Parathyroid adenoma (tissue), 2 donors: ENCODE measurements at regions not wholly inside any gene's neighbourhood (a gene's known extent, or its start where the extent isn't known, plus 50 kb on each side); places are given as distances from the start of the nearest gene placed in this dataset.

Experiments
- H2AFZ ChIP-seq: fragments of 300-600 bp; sonication (generic); one replicate; pipeline ENCODE4 v1.7.0; 2017; ENCODE audit warnings: antibody characterized with exemption, mild to moderate bottlenecking
- H3K27ac ChIP-seq: fragments of 300-600 bp; sonication (generic); one replicate; pipeline ENCODE4 v1.7.0; 2017
- H3K27me3 ChIP-seq: fragments of 300-600 bp; sonication (generic); one replicate; pipeline ENCODE4 v1.7.0; 2017; ENCODE audit warnings: low read length; ENCODE audit not compliant: control insufficient read depth, insufficient read depth
- H3K36me3 ChIP-seq: fragments of 300-600 bp; sonication (generic); one replicate; pipeline ENCODE4 v1.7.0; 2017; ENCODE audit warnings: low read length; ENCODE audit not compliant: control insufficient read depth, insufficient read depth
- H3K4me1 ChIP-seq: fragments of 300-600 bp; sonication (generic); one replicate; pipeline ENCODE4 v1.7.0; 2017; ENCODE audit warnings: control low read depth
- H3K4me2 ChIP-seq: fragments of 300-600 bp; sonication (generic); one replicate; pipeline ENCODE4 v1.7.0; 2017; ENCODE audit warnings: low read length
- H3K4me3 ChIP-seq: fragments of 300-600 bp; sonication (generic); one replicate; pipeline ENCODE4 v1.7.0; 2017; ENCODE audit warnings: low read depth, low read length
- H3K79me2 ChIP-seq: fragments of 300-600 bp; sonication (generic); one replicate; pipeline ENCODE4 v1.7.0; 2017; ENCODE audit warnings: control low read depth
- H3K9ac ChIP-seq: fragments of 300-600 bp; sonication (generic); one replicate; pipeline ENCODE4 v1.7.0; 2017; ENCODE audit warnings: mild to moderate bottlenecking
- H3K9me3 ChIP-seq: fragments of 300-600 bp; sonication (generic); one replicate; pipeline ENCODE4 v1.7.0; 2017; ENCODE audit warnings: low read length; ENCODE audit not compliant: control insufficient read depth
- CTCF ChIP-seq: fragments of 300-600 bp; sonication (generic); IDR thresholded peaks from one replicate; pipeline ENCODE4 v1.7.0; 2017; ENCODE audit warnings: antibody characterized with exemption, mild to moderate bottlenecking
- donor health status: primary hyperparathyroidism.

- Histone ChIP-seq H3K4me2 (no peak overlapping the region), H3K9me3 (no peaks in the 10 kb centered on the region), H3K4me3 (no peak overlapping the region), H3K4me1 (peaks cover 4% of the 10 kb centered on the region), H3K9ac (no peak overlapping the region), H3K27me3 (no peaks in the 10 kb centered on the region), H3K27ac (no peak overlapping the region), H2AFZ (no peak overlapping the region), H3K79me2 (no peaks in the 10 kb centered on the region), H3K36me3 (no peaks in the 10 kb centered on the region)
- no peak for TF ChIP-seq CTCF
These were observed 231.2 kb downstream of the NHLRC3 start for GRCh38 chr13:39269411-39269810.

GRCh38 chr13:39272994-39273393, 234.7 kb downstream of the NHLRC3 start:
- Histone ChIP-seq H3K9ac (no peak overlapping the region), H3K27me3 (no peaks in the 10 kb centered on the region), H3K4me2 (no peak overlapping the region), H3K9me3 (no peaks in the 10 kb centered on the region), H2AFZ (no peak overlapping the region), H3K79me2 (no peaks in the 10 kb centered on the region), H3K4me1 (peaks cover 6% of the 10 kb centered on the region), H3K4me3 (no peak overlapping the region), H3K36me3 (no peaks in the 10 kb centered on the region), H3K27ac (no peak overlapping the region)
- TF ChIP-seq CTCF: no peak

- Histone ChIP-seq H3K36me3 (no peaks in the 10 kb centered on the region), H3K4me1 (peaks cover 6% of the 10 kb centered on the region), H2AFZ (peak overlapping the region; percentile 17), H3K9me3 (no peaks in the 10 kb centered on the region), H3K4me2 (no peak overlapping the region), H3K27me3 (no peaks in the 10 kb centered on the region), H3K79me2 (no peaks in the 10 kb centered on the region), H3K9ac (no peak overlapping the region), H3K27ac (no peak overlapping the region), H3K4me3 (no peak overlapping the region)
- peak; percentile 28 for TF ChIP-seq CTCF
These were observed 235.9 kb downstream of the NHLRC3 start for GRCh38 chr13:39273953-39274738.

- H3K27ac ChIP-seq: no peak overlapping the region
- H3K36me3 ChIP-seq: no peaks in the 10 kb centered on the region
- H3K4me3 ChIP-seq: no peak overlapping the region
- H3K9me3 ChIP-seq: no peaks in the 10 kb centered on the region
- TF ChIP-seq CTCF: no peak
- no peaks in the 10 kb centered on the region for H3K27me3 ChIP-seq
- peaks cover 6% of the 10 kb centered on the region for H3K4me1 ChIP-seq
- no peaks in the 10 kb centered on the region for H3K79me2 ChIP-seq
- no peak overlapping the region for H3K4me2 ChIP-seq
- H3K9ac ChIP-seq: no peak overlapping the region
- no peak overlapping the region for H2AFZ ChIP-seq
These were observed 236.6 kb downstream of the NHLRC3 start for GRCh38 chr13:39274739-39275325.
